RWPE2 (cell line): ENCODE measurements at regions not wholly inside any gene's neighbourhood (a gene's known extent, or its start where the extent isn't known, plus 50 kb on each side); places are given as distances from the start of the nearest gene placed in this dataset.

Experiments used
- ATAC-seq: fragments of 200-7000 bp; cut with Tn5 transposase; 3 replicates; pipeline ENCODE4 v1.9.1; 2021; ENCODE audit warnings: low read depth
- DNase-seq: peaks from one replicate; pipeline ENCODE4 v3.0.0-alpha.2; 2020; ENCODE audit warnings: low spot score
- H3K27ac ChIP-seq: fragments of 450-650 bp; 2 replicates; pipeline ENCODE4 v1.5.1; 2017; ENCODE audit warnings: mild to moderate bottlenecking; ENCODE audit not compliant: poor library complexity, severe bottlenecking
- H3K27me3 ChIP-seq: fragments of 250-450 bp; sonication (Bioruptor Pico); 2 replicates; pipeline ENCODE4 v1.5.1; 2021; ENCODE audit warnings: mild to moderate bottlenecking, moderate library complexity; ENCODE audit not compliant: insufficient read depth, poor library complexity, severe bottlenecking
- H3K36me3 ChIP-seq: fragments of 250-450 bp; sonication (Bioruptor Pico); 2 replicates; pipeline ENCODE4 v1.5.1; 2020; ENCODE audit warnings: low read depth, mild to moderate bottlenecking, moderate library complexity
- H3K4me1 ChIP-seq: fragments of 250-450 bp; sonication (Bioruptor Pico); 2 replicates; pipeline ENCODE4 v1.5.1; 2021; ENCODE audit warnings: mild to moderate bottlenecking, moderate library complexity; ENCODE audit not compliant: insufficient read depth, poor library complexity, severe bottlenecking
- H3K4me3 ChIP-seq: fragments of 250-450 bp; sonication (Bioruptor Pico); 2 replicates; pipeline ENCODE4 v1.5.1; 2021; ENCODE audit warnings: mild to moderate bottlenecking, moderate library complexity; ENCODE audit not compliant: severe bottlenecking
- H3K9me3 ChIP-seq: fragments of 250-450 bp; sonication (Bioruptor Pico); 2 replicates; pipeline ENCODE4 v1.5.1; 2021; ENCODE audit warnings: mild to moderate bottlenecking, moderate library complexity; ENCODE audit not compliant: severe bottlenecking
- CTCF ChIP-seq: fragments of 450-650 bp; IDR thresholded peaks from one replicate; pipeline ENCODE4 v1.5.1; 2017; ENCODE audit warnings: mild to moderate bottlenecking, moderate library complexity; ENCODE audit not compliant: poor library complexity, severe bottlenecking

DNA sequence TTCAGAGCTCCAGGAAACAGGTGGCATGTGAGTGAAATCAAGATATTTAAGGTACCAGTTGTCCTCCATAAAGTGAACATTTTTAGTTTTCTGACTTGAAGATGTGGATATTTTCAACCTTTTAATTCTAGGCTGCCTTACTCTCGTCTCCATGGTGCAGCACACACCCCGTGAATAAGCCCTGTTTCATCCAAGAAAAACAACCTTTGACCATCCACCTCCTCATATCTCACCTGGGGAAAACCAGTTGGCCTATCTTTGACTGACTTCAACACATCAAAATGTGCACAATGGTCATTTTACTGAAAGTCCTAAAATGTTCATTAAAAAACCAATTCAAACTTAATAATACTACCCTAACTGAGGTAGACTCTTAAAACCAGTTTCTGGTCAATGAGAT, 73.8 kb upstream of the CD2AP start:
- DNase-seq (no peak), ATAC-seq (no peak)
- Histone ChIP-seq H3K4me1 (peaks cover 4% of the 10 kb centered on the region), H3K4me3 (no peak overlapping the region), H3K9me3 (no peaks in the 10 kb centered on the region), H3K27me3 (no peaks in the 10 kb centered on the region), H3K27ac (no peak overlapping the region), H3K36me3 (no peaks in the 10 kb centered on the region; the same call in 1 of the 2 replicates)
- no peak for TF ChIP-seq CTCF

- Histone ChIP-seq H3K36me3 (no peaks in the 10 kb centered on the region; the same call in 1 of the 2 replicates), H3K9me3 (no peaks in the 10 kb centered on the region), H3K27me3 (no peaks in the 10 kb centered on the region), H3K27ac (no peak overlapping the region), H3K4me1 (peaks cover 4% of the 10 kb centered on the region), H3K4me3 (no peak overlapping the region)
- no peak for DNase-seq
- ATAC-seq, result no peak
- TF ChIP-seq CTCF, result no peak
Measured at GRCh38 chr6:47404435-47404834, 73.2 kb upstream of the CD2AP start.

- H3K36me3 ChIP-seq, result no peaks in the 10 kb centered on the region; the same call in 1 of the 2 replicates
- DNase-seq (no peak), ATAC-seq (peak; percentile 23; the same call in 1 of the 3 replicates)
- H3K4me3 ChIP-seq, result no peak overlapping the region
- no peak overlapping the region for H3K27ac ChIP-seq
- no peaks in the 10 kb centered on the region for H3K27me3 ChIP-seq
- H3K9me3 ChIP-seq, result no peaks in the 10 kb centered on the region
- TF ChIP-seq CTCF, result no peak
- peaks cover 4% of the 10 kb centered on the region for H3K4me1 ChIP-seq
Measured at GRCh38 chr6:47405273-47405672, 72.3 kb upstream of the CD2AP start.

GRCh38 chr6:47407300-47408281, 70.0 kb upstream of the CD2AP start:
- ATAC-seq (peak; percentile 60; the same call in 1 of the 3 replicates), DNase-seq (no peak)
- TF ChIP-seq CTCF, result no peak
- Histone ChIP-seq H3K4me3 (no peak overlapping the region), H3K4me1 (peaks cover 4% of the 10 kb centered on the region), H3K9me3 (no peaks in the 10 kb centered on the region), H3K36me3 (no peaks in the 10 kb centered on the region; the same call in 1 of the 2 replicates), H3K27ac (no peak overlapping the region), H3K27me3 (no peaks in the 10 kb centered on the region)
